ENCODE measurements at regions not wholly inside any gene's neighbourhood (a gene's known extent, or its start where the extent isn't known, plus 50 kb on each side); places are given as distances from the start of the nearest gene placed in this dataset.

GRCh38 chr4:157804986-157805385 lies 367.8 kb downstream of the GASK1B start:
- no peak overlapping the region for H3K27ac ChIP-seq (ENCODE audit: low read depth)
- H3K4me3 Mint-ChIP-seq, result no peak overlapping the region
- TF ChIP-seq REST (IDR thresholded peaks at IDR 0.05; ENCODE audit: unreplicated experiment) (no peak), NANOG (IDR thresholded peaks at IDR 0.05; ENCODE audit: borderline replicate concordance) (no peak)
- TF ChIP-seq, protein P1, sequence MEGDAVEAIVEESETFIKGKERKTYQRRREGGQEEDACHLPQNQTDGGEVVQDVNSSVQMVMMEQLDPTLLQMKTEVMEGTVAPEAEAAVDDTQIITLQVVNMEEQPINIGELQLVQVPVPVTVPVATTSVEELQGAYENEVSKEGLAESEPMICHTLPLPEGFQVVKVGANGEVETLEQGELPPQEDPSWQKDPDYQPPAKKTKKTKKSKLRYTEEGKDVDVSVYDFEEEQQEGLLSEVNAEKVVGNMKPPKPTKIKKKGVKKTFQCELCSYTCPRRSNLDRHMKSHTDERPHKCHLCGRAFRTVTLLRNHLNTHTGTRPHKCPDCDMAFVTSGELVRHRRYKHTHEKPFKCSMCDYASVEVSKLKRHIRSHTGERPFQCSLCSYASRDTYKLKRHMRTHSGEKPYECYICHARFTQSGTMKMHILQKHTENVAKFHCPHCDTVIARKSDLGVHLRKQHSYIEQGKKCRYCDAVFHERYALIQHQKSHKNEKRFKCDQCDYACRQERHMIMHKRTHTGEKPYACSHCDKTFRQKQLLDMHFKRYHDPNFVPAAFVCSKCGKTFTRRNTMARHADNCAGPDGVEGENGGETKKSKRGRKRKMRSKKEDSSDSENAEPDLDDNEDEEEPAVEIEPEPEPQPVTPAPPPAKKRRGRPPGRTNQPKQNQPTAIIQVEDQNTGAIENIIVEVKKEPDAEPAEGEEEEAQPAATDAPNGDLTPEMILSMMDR (conservative IDR thresholded peaks at IDR 0.05; ENCODE audit: low read depth in 2 of 2), result peak; percentile 55 to 58
- no peaks in the 10 kb centered on the region for H3K27me3 ChIP-seq (ENCODE audit: insufficient read depth)
- no peaks in the 10 kb centered on the region for H3K36me3 Mint-ChIP-seq (ENCODE audit: low read depth)
- no peaks in the 10 kb centered on the region for H3K27me3 Mint-ChIP-seq (ENCODE audit: insufficient read depth, low read depth, poor library complexity)
- DNase-seq (ENCODE audit: low spot score), result peak; percentile 48
- no peaks in the 10 kb centered on the region for H3K9me2 ChIP-seq (ENCODE audit: insufficient read depth)
- H3K4me2 ChIP-seq, result no peak overlapping the region
- no peaks in the 10 kb centered on the region for H3K36me3 ChIP-seq (ENCODE audit: insufficient read depth)
- no peaks in the 10 kb centered on the region for H3K9me3 Mint-ChIP-seq
- H3K79me2 ChIP-seq (replicated peaks; ENCODE audit: insufficient read depth), result no peaks in the 10 kb centered on the region
- H2AFZ ChIP-seq, result no peak overlapping the region
- no peaks in the 10 kb centered on the region for H3K4me1 Mint-ChIP-seq
- H3K27ac Mint-ChIP-seq, result no peak overlapping the region
- H3K4me1 ChIP-seq (ENCODE audit: insufficient read depth), result no peaks in the 10 kb centered on the region
- peak; percentile 86 for ATAC-seq
- H4K20me1 ChIP-seq (replicated peaks; ENCODE audit: insufficient read depth), result no peaks in the 10 kb centered on the region
- no peaks in the 10 kb centered on the region for H3F3A ChIP-seq (replicated peaks; ENCODE audit: low read depth)
- no peak overlapping the region for H3K4me3 ChIP-seq

DNA sequence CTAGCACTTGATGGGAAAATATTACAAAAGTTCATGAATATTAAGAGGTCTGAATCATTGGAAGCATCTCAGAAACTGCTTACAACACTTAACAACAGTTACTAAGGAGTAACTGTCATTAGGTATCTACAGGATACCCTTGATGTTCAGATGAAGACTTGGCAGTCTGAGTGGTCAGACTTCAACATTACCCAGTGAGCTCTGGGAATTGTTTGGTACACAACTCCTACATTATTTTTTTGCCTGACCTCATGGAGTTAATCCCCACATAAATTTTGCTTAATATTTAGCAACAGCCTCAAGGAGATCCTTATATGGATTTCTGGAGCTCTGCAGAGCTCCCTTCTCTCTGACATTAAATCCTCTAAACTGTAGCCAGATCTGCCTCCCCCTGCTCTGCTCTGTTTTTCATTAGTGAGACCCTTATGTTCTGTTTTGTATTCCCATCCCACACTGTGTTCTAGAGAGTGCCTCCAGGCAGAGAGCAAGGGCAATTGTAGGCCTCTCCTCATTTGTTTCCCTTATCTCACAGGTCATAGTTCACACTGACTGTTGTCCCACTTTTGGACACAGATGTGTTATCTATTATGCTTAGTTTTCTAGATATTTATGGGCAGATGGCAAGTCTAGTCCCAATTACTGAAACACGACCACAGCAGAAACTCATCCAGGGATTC lies 368.8 kb downstream of the GASK1B start:
- Histone ChIP-seq H3F3A (replicated peaks; ENCODE audit: low read depth) (no peaks in the 10 kb centered on the region), H4K20me1 (replicated peaks; ENCODE audit: insufficient read depth) (no peaks in the 10 kb centered on the region), H3K27ac (ENCODE audit: low read depth) (no peak overlapping the region), H3K4me1 (ENCODE audit: insufficient read depth) (no peaks in the 10 kb centered on the region), H2AFZ (no peak overlapping the region), H3K4me3 (no peak overlapping the region), H3K4me2 (no peak overlapping the region), H3K9me2 (ENCODE audit: insufficient read depth) (no peaks in the 10 kb centered on the region), H3K36me3 (ENCODE audit: insufficient read depth) (no peaks in the 10 kb centered on the region), H3K79me2 (replicated peaks; ENCODE audit: insufficient read depth) (no peaks in the 10 kb centered on the region), H3K27me3 (ENCODE audit: insufficient read depth) (no peaks in the 10 kb centered on the region)
- H3K36me3 Mint-ChIP-seq (ENCODE audit: low read depth), result no peaks in the 10 kb centered on the region
- no peak for TF ChIP-seq EZH2 (IDR thresholded peaks at IDR 0.05; ENCODE audit: low read depth, unreplicated experiment)
- no peak for TF ChIP-seq CREB1 (CRISPR knock-in tag; IDR thresholded peaks at IDR 0.05; ENCODE audit: low read depth)
- no peak for TF ChIP-seq JUNB (IDR thresholded peaks at IDR 0.05; ENCODE audit: unreplicated experiment)
- no peaks in the 10 kb centered on the region for H3K4me1 Mint-ChIP-seq
- no peak overlapping the region for H3K4me3 Mint-ChIP-seq
- H3K9me3 Mint-ChIP-seq, result no peaks in the 10 kb centered on the region
- no peaks in the 10 kb centered on the region for H3K27me3 Mint-ChIP-seq (ENCODE audit: insufficient read depth, low read depth, poor library complexity)
- no peak for DNase-seq (ENCODE audit: low spot score)
- ATAC-seq, result no peak
- H3K27ac Mint-ChIP-seq, result no peak overlapping the region
